ENCODE measurements at regions not wholly inside any gene's neighbourhood (a gene's known extent, or its start where the extent isn't known, plus 50 kb on each side); places are given as distances from the start of the nearest gene placed in this dataset.

DNA sequence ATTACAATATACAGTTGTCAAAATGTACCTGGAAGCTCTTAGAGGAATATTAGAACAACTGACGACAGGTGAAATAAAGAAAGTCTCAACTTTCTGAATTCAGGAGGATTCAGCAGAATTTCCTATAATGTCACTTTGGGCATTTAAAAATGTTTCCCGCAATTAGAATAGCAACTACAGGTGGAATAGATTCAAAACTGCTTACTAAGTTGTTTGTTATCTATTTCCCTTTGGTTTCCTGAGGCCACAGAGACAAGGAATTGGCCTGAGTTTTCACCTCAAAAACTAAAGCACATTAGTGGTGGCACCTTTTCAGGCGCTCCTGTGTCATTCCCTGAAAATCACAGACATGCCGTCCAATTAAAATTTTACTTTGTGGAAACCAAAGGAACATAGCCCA is 729.2 kb upstream of the FANCL start:
- H3K36me3 ChIP-seq (ENCODE audit: control insufficient read depth, insufficient read depth, low read length), result no peaks in the 10 kb centered on the region
- no peak overlapping the region for H3K4me3 ChIP-seq (ENCODE audit: low read depth, low read length)
- CTCF ChIA-PET, result no interaction called here
- H3K27me3 ChIP-seq (ENCODE audit: control insufficient read depth, insufficient read depth, low read length), result no peaks in the 10 kb centered on the region
- TF ChIP-seq, protein P1, sequence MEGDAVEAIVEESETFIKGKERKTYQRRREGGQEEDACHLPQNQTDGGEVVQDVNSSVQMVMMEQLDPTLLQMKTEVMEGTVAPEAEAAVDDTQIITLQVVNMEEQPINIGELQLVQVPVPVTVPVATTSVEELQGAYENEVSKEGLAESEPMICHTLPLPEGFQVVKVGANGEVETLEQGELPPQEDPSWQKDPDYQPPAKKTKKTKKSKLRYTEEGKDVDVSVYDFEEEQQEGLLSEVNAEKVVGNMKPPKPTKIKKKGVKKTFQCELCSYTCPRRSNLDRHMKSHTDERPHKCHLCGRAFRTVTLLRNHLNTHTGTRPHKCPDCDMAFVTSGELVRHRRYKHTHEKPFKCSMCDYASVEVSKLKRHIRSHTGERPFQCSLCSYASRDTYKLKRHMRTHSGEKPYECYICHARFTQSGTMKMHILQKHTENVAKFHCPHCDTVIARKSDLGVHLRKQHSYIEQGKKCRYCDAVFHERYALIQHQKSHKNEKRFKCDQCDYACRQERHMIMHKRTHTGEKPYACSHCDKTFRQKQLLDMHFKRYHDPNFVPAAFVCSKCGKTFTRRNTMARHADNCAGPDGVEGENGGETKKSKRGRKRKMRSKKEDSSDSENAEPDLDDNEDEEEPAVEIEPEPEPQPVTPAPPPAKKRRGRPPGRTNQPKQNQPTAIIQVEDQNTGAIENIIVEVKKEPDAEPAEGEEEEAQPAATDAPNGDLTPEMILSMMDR (IDR thresholded peaks at IDR 0.05; ENCODE audit: insufficient read depth, low read depth, low read length), result no peak
- DNase-seq (ENCODE audit: low read depth), result no peak
- POLR2A ChIA-PET, result no interaction called here

DNA sequence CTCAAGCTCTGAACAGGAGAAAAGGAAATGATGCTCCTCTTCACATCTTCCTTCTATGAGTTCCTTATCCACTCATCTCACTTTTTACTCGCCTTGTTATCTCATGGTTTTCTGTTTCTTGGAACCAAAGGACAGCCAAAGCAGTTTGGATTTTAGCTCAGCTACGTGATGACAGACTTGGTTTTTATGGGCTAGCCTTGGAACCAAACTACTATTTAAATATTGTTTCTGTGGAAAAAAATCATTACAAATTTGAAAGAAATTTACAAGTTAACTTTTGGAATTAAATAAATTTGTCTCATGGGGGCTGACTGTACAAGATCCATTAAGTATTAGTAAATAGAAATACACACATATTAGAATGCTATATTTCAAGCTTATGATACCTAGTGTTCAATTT is 727.8 kb upstream of the FANCL start:
- H3K4me3 ChIP-seq (ENCODE audit: low read depth, low read length), result no peak overlapping the region
- TF ChIP-seq, protein P1 (IDR thresholded peaks at IDR 0.05; ENCODE audit: insufficient read depth, low read depth, low read length), result no peak
- H3K36me3 ChIP-seq (ENCODE audit: control insufficient read depth, insufficient read depth, low read length), result no peaks in the 10 kb centered on the region
- H3K27me3 ChIP-seq (ENCODE audit: control insufficient read depth, insufficient read depth, low read length), result no peaks in the 10 kb centered on the region
- DNase-seq (ENCODE audit: low read depth), result no peak
- ChIA-PET POLR2A (no interaction called here), CTCF (no interaction called here)

DNA sequence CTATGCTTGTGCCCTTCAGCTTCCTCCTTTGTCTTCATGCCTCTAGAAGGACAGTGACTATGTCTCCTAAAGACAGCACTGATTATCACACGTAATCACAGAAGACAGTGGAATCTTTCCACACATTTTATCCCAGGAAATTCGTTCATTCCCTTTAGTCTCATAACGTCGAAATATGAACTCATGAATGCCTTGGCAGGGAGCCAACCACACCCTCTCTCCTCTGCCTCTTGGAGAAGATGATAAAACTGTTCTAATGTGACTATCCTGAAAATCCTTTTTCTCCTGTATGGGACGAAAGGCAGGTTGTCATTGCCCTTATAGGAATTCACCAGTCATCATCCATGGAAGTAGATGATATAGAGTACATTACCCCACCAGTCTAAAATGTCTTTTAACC is 726.6 kb upstream of the FANCL start:
- CTCF ChIA-PET, result no interaction called here
- POLR2A ChIA-PET, result no interaction called here
- no peaks in the 10 kb centered on the region for H3K27me3 ChIP-seq (ENCODE audit: control insufficient read depth, insufficient read depth, low read length)
- TF ChIP-seq, protein P1 (IDR thresholded peaks at IDR 0.05; ENCODE audit: insufficient read depth, low read depth, low read length), result no peak
- no peak for DNase-seq (ENCODE audit: low read depth)
- no peaks in the 10 kb centered on the region for H3K36me3 ChIP-seq (ENCODE audit: control insufficient read depth, insufficient read depth, low read length)
- no peak overlapping the region for H3K4me3 ChIP-seq (ENCODE audit: low read depth, low read length)

DNA sequence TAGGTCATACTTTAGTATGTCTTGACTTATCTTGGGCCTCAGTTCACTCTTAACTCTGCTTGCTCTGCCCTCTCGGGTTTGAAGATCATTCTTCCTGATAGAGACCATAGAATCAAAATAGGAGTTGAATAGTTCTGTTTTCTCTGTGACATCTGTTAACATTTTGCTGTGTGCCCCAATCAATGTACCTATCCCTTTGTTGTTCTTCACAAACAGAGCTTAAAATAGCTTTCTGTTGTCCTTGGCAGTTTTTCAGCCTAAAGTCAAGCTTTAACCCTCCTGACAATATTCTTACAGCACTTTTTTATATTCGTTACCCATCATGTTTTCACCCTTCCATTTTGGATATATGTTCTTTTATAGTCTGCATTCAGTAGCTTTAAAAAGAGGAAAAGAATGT is 724.5 kb upstream of the FANCL start:
- TF ChIP-seq, protein P1 (IDR thresholded peaks at IDR 0.05; ENCODE audit: insufficient read depth, low read depth, low read length), result no peak
- Histone ChIP-seq H3K27me3 (ENCODE audit: control insufficient read depth, insufficient read depth, low read length) (no peaks in the 10 kb centered on the region), H3K4me3 (ENCODE audit: low read depth, low read length) (no peak overlapping the region), H3K36me3 (ENCODE audit: control insufficient read depth, insufficient read depth, low read length) (no peaks in the 10 kb centered on the region)
- DNase-seq (ENCODE audit: low read depth), result no peak
- CTCF ChIA-PET, result no interaction called here
- POLR2A ChIA-PET, result no interaction called here

DNA sequence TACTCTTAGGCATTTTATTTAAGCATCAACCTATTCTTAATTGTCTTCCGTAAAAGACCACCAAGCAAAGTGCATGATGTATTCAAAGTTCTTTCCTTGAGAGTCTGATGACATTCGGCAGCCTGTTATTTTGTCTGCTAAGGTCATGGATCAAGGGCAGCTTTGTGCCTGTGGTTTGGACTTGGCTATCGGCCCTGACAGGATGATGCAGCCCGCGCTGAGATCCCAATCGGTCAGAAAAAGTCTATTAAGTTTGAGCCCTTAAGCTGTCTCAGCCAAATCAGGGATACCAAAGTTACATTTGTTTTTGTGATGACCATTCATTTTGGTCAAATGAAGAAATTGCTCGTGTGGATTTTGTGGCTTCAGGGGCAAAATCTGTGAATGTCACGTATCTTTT is 718.9 kb upstream of the FANCL start:
- H3K36me3 ChIP-seq (ENCODE audit: control insufficient read depth, insufficient read depth, low read length), result no peaks in the 10 kb centered on the region
- DNase-seq (ENCODE audit: low read depth), result no peak
- no peaks in the 10 kb centered on the region for H3K27me3 ChIP-seq (ENCODE audit: control insufficient read depth, insufficient read depth, low read length)
- ChIA-PET POLR2A (no interaction called here), CTCF (no interaction called here)
- H3K4me3 ChIP-seq (ENCODE audit: low read depth, low read length), result no peak overlapping the region
- TF ChIP-seq, protein P1 (IDR thresholded peaks at IDR 0.05; ENCODE audit: insufficient read depth, low read depth, low read length), result no peak
